IMR-90 (cell line): ENCODE measurements at regions not wholly inside any gene's neighbourhood (a gene's known extent, or its start where the extent isn't known, plus 50 kb on each side); places are given as distances from the start of the nearest gene placed in this dataset.

Source experiments
- ATAC-seq: fragments of 200-7000 bp; cut with Tn5 transposase; 2 replicates; pipeline ENCODE4 v1.9.1; 2020; ENCODE audit warnings: low read depth, mild to moderate bottlenecking, moderate library complexity
- BruUV-seq: library from RNA; stranded (reverse); fragments of 400-500 nt; replicated peaks from 2 replicates; lab custom pipeline; 2021; lab: Mats Ljungman, UMichigan
- CTCF ChIA-PET: fragments of 300-600 bp; formaldehyde crosslinking; extraction: SDS; loops from one replicate; lab custom pipeline; 2021; ENCODE audit warnings: antibody characterized with exemption; lab: Yijun Ruan, JAX
- POLR2A ChIA-PET: fragments of 300-600 bp; sonication (Branson Sonifier 250); formaldehyde crosslinking; loops from one replicate; lab custom pipeline; 2022; ENCODE audit warnings: antibody characterized with exemption; ENCODE audit not compliant: unreplicated experiment; lab: Charles Lee
- DNase-seq: peaks from one replicate; pipeline ENCODE4 v3.0.0; 2013
- H2AFZ ChIP-seq: replicated peaks from 2 replicates; pipeline ENCODE3; 2013; ENCODE audit warnings: low read length, mild to moderate bottlenecking; ENCODE audit not compliant: poor library complexity
- H2AK5ac ChIP-seq: 2 replicates; pipeline ENCODE4 v1.6.1; 2013; ENCODE audit warnings: low read depth, low read length, inconsistent platforms
- H2AK9ac ChIP-seq: replicated peaks from 2 replicates; pipeline ENCODE3; 2013; ENCODE audit warnings: mild to moderate bottlenecking, low read depth, low read length, moderate library complexity; ENCODE audit not compliant: poor library complexity
- H2BK120ac ChIP-seq: 2 replicates; pipeline ENCODE4 v1.6.1; 2013; ENCODE audit warnings: low read depth, low read length, inconsistent platforms
- H2BK15ac ChIP-seq: 3 replicates; pipeline ENCODE4 v1.6.1; 2013; ENCODE audit warnings: low read depth, low read length, inconsistent platforms
- H2BK20ac ChIP-seq: 2 replicates; pipeline ENCODE4 v1.6.1; 2013; ENCODE audit warnings: low read depth, mild to moderate bottlenecking, inconsistent platforms, low read length, moderate library complexity
- H2BK5ac ChIP-seq: 2 replicates; pipeline ENCODE4 v1.6.1; 2013; ENCODE audit warnings: mild to moderate bottlenecking, low read depth, low read length, inconsistent platforms; ENCODE audit not compliant: poor library complexity, severe bottlenecking
- H3K14ac ChIP-seq: replicated peaks from 2 replicates; pipeline ENCODE4 v1.6.1; 2013; ENCODE audit warnings: low read depth, low read length, inconsistent platforms
- H3K18ac ChIP-seq: 2 replicates; pipeline ENCODE4 v1.6.1; 2013; ENCODE audit warnings: low read depth, low read length, control low read depth
- H3K23ac ChIP-seq: 2 replicates; pipeline ENCODE4 v1.6.1; 2013; ENCODE audit warnings: low read depth, low read length, inconsistent platforms
- H3K27ac ChIP-seq: 2 replicates; pipeline ENCODE4 v1.5.1; 2013; ENCODE audit warnings: mild to moderate bottlenecking, control low read depth, low read length; ENCODE audit not compliant: insufficient read depth
- H3K27me3 ChIP-seq: 2 replicates; pipeline ENCODE4 v1.6.1; 2013; ENCODE audit warnings: low read length; ENCODE audit not compliant: control insufficient read depth, insufficient read depth
- H3K36me3 ChIP-seq: 2 replicates; pipeline ENCODE4 v1.6.1; 2013; ENCODE audit warnings: low read length, mixed read lengths; ENCODE audit not compliant: control insufficient read depth, insufficient read depth
- H3K4ac ChIP-seq: 2 replicates; pipeline ENCODE4 v1.6.1; 2013; ENCODE audit warnings: low read depth, low read length, inconsistent platforms
- H3K4me1 ChIP-seq: 2 replicates; pipeline ENCODE4 v1.6.1; 2013; ENCODE audit warnings: low read length, mixed read lengths; ENCODE audit not compliant: control insufficient read depth, insufficient read depth
- H3K4me2 ChIP-seq: 2 replicates; pipeline ENCODE4 v1.6.1; 2013; ENCODE audit warnings: low read depth, mild to moderate bottlenecking, control low read depth, low read length, moderate library complexity
- H3K4me3 ChIP-seq: 2 replicates; pipeline ENCODE4 v1.5.1; 2013; ENCODE audit warnings: low read depth, mild to moderate bottlenecking, control low read depth, low read length, moderate library complexity; ENCODE audit not compliant: insufficient read depth
- H3K56ac ChIP-seq: 2 replicates; pipeline ENCODE4 v1.6.1; 2013; ENCODE audit warnings: low read length, inconsistent platforms; ENCODE audit not compliant: insufficient read depth; ENCODE audit errors: extremely low read depth
- H3K79me1 ChIP-seq, 2 experiments: 2 replicates each; pipeline ENCODE4 v1.6.1; 2013; ENCODE audit warnings: low read length in 2 of 2, inconsistent platforms in 1 of 2, low read depth in 1 of 2
- H3K9ac ChIP-seq: 2 replicates; pipeline ENCODE4 v1.6.1; 2013; ENCODE audit warnings: low read depth, low read length, control low read depth
- H3K9me1 ChIP-seq: 2 replicates; pipeline ENCODE4 v1.6.1; 2013; ENCODE audit warnings: low read length, inconsistent platforms; ENCODE audit not compliant: insufficient read depth
- H3K9me3 ChIP-seq: 2 replicates; pipeline ENCODE4 v1.6.1; 2013; ENCODE audit warnings: low read length; ENCODE audit not compliant: control insufficient read depth, insufficient read depth
- H4K20me1 ChIP-seq: 2 replicates; pipeline ENCODE4 v1.6.1; 2013; ENCODE audit warnings: low read length, inconsistent platforms; ENCODE audit not compliant: insufficient read depth
- H4K5ac ChIP-seq: 2 replicates; pipeline ENCODE4 v1.6.1; 2013; ENCODE audit warnings: mild to moderate bottlenecking, low read depth, low read length, control low read depth
- H4K8ac ChIP-seq, 2 experiments: 2 replicates each; pipeline ENCODE4 v1.6.1; 2013; ENCODE audit warnings: low read depth in 2 of 2, low read length in 2 of 2, control low read depth in 1 of 2, inconsistent platforms in 1 of 2
- H4K91ac ChIP-seq: 2 replicates; pipeline ENCODE4 v1.6.1; 2013; ENCODE audit warnings: low read depth, low read length, inconsistent platforms; ENCODE audit not compliant: insufficient read depth
- BHLHE40 ChIP-seq: fragments of 150-350 bp; IDR thresholded peaks from 2 replicates; pipeline ENCODE4 v1.6.1; 2016; ENCODE audit warnings: mild to moderate bottlenecking, low read depth, low read length
- CEBPB ChIP-seq: IDR thresholded peaks from 2 replicates; pipeline ENCODE4 v1.6.1; 2012; ENCODE audit warnings: low read depth, low read length, improper control_type of control experiment
- CHD1 ChIP-seq: IDR thresholded peaks from 2 replicates; pipeline ENCODE4 v1.6.1; 2012; ENCODE audit warnings: low read depth, low read length, improper control_type of control experiment
- FOS ChIP-seq: fragments of 150-350 bp; IDR thresholded peaks from 2 replicates; pipeline ENCODE4 v1.6.1; 2016; ENCODE audit warnings: low read depth, low read length
- MAFK ChIP-seq: IDR thresholded peaks from 2 replicates; pipeline ENCODE4 v1.6.1; 2012; ENCODE audit warnings: low read depth, low read length, improper control_type of control experiment
- MAZ ChIP-seq: IDR thresholded peaks from 2 replicates; pipeline ENCODE4 v1.6.1; 2012; ENCODE audit warnings: low read depth, mild to moderate bottlenecking, low read length, improper control_type of control experiment, moderate library complexity, borderline replicate concordance
- MXI1 ChIP-seq: IDR thresholded peaks from 2 replicates; pipeline ENCODE4 v1.6.1; 2012; ENCODE audit warnings: low read depth, mild to moderate bottlenecking, low read length, moderate library complexity, borderline replicate concordance
- POLR2A ChIP-seq: IDR thresholded peaks from 2 replicates; pipeline ENCODE4 v1.6.1; 2012; ENCODE audit warnings: mild to moderate bottlenecking, low read depth, low read length
- RCOR1 ChIP-seq: IDR thresholded peaks from 2 replicates; pipeline ENCODE4 v1.6.1; 2012; ENCODE audit warnings: mild to moderate bottlenecking, low read length, improper control_type of control experiment; ENCODE audit not compliant: insufficient replicate concordance
- RFX5 ChIP-seq: IDR thresholded peaks from 2 replicates; pipeline ENCODE4 v1.8.0; 2012; ENCODE audit warnings: low read depth, mild to moderate bottlenecking, low read length, moderate library complexity
- USF2 ChIP-seq: fragments of 150-350 bp; IDR thresholded peaks from 2 replicates; pipeline ENCODE4 v1.6.1; 2017; ENCODE audit warnings: mild to moderate bottlenecking, antibody characterized with exemption, low read length, low read depth
- WGBS, 2 experiments: methylation state at CpG; one replicate each; pipeline versions ENCODE4 v1.1.5 to v1.1.7; 2013; ENCODE audit warnings: missing lambda C conversion rate in 2 of 2; ENCODE audit not compliant: insufficient read length in 1 of 2; ENCODE audit errors: extremely low coverage in 2 of 2; 5-methylcytosine and 5-hydroxymethylcytosine counted together
- dilution Hi-C: fragments of 300-500 bp; cut with HindIII; formaldehyde crosslinking; loops from one replicate; pipeline ENCODE4 v1.14.3; 2018; ENCODE audit warnings: low sequenced_read_pairs; ENCODE audit not compliant: unreplicated experiment
- in situ Hi-C: fragments of 300-500 bp; cut with MboI; formaldehyde crosslinking; loops from 3 replicates; pipeline ENCODE4 v1.14.3; 2019; ENCODE audit warnings: low sequenced_read_pairs, inconsistent platforms, mixed read lengths
- intact Hi-C: fragments of 100-400 bp; cut with micrococcal nuclease; formaldehyde crosslinking; loops from 2 replicates; pipeline ENCODE4 v1.10.0; 2022

- Histone ChIP-seq H3K14ac (no peak overlapping the region), H2AFZ (no peak overlapping the region), H2AK5ac (no peak overlapping the region), H3K9me3 (no peaks in the 10 kb centered on the region), H3K4ac (no peak overlapping the region), H3K56ac (no peak overlapping the region), H3K27ac (no peak overlapping the region), H3K4me1 (no peaks in the 10 kb centered on the region), H4K5ac (no peak overlapping the region), H2BK20ac (no peak overlapping the region), H4K91ac (no peak overlapping the region), H2AK9ac (no peak overlapping the region), H2BK120ac (no peak overlapping the region), H3K23ac (no peak overlapping the region), H3K4me2 (no peak overlapping the region), H3K27me3 (no peaks in the 10 kb centered on the region), H3K9me1 (no peaks in the 10 kb centered on the region), H3K18ac (no peak overlapping the region), H4K8ac (no peak overlapping the region), H3K79me1 (no peaks in the 10 kb centered on the region), H2BK5ac (no peak overlapping the region), H4K20me1 (no peaks in the 10 kb centered on the region), H3K9ac (no peak overlapping the region), H3K36me3 (no peaks in the 10 kb centered on the region), H3K4me3 (no peak overlapping the region), H2BK15ac (no peak overlapping the region)
- intact Hi-C loops, result loop anchor here (5.0 to 10.0 kb wide), 2 partner anchors 242 to 529 kb away; no protein-coding TSS in a partner anchor
- no peak for TF ChIP-seq FOS
- TF ChIP-seq RFX5, result no peak
- no peak for TF ChIP-seq MAZ
- no peak for TF ChIP-seq MAFK
- no peak for TF ChIP-seq USF2
- no peak for TF ChIP-seq RCOR1
- TF ChIP-seq MXI1, result no peak
- no peak for TF ChIP-seq CHD1
- TF ChIP-seq POLR2A, result no peak
- TF ChIP-seq BHLHE40, result no peak
- no peak for TF ChIP-seq CEBPB
- WGBS, 2 experiments, result no CpG with 5 or more reads among the region's 4 CpGs
- ChIA-PET CTCF (no interaction called here), POLR2A (no interaction called here)
- no TSS peak for BruUV-seq
- in situ Hi-C loops, result no loop called here
- no peak for DNase-seq
- dilution Hi-C loops, result no loop called here
- no peak for ATAC-seq
Measured at GRCh38 chr5:118044169-118044568, 944.2 kb downstream of the DTWD2 start.
